ENCODE measurements at regions not wholly inside any gene's neighbourhood (a gene's known extent, or its start where the extent isn't known, plus 50 kb on each side); places are given as distances from the start of the nearest gene placed in this dataset.

DNA sequence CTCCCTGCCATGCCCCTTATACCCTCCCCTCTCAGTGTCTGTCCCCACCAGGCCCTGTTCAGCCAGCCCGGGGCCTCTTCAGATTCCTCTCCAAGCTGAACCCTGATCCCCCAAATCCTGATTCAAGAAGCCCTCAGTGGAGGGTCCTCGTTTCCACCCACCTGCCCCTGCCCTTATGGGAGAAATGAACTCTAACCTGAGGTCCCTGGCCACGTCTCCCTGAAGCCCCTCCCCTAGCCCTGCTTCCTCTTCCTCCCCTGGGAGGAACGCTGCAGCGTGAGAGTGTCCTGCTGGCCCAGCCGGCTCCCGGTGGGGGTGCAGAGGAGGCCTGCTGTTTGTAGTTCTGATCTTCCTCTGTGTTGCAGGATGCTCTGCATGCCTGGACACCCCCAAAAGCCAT is 56.7 kb upstream of the GLI2 start:
- TF ChIP-seq TAF1 (IDR thresholded peaks at IDR 0.05; ENCODE audit: low read depth) (no peak), FOXM1 (IDR thresholded peaks at IDR 0.05; ENCODE audit: borderline replicate concordance, low read depth) (no peak), YY1 (IDR thresholded peaks at IDR 0.05; ENCODE audit: low read depth) (no peak), RAD21 (IDR thresholded peaks at IDR 0.05; ENCODE audit: low read depth) (no peak), TEAD4 (IDR thresholded peaks at IDR 0.05) (no peak), CEBPB (IDR thresholded peaks at IDR 0.05) (no peak), EGR1 (IDR thresholded peaks at IDR 0.05) (no peak)
- TF ChIP-seq, protein P1, sequence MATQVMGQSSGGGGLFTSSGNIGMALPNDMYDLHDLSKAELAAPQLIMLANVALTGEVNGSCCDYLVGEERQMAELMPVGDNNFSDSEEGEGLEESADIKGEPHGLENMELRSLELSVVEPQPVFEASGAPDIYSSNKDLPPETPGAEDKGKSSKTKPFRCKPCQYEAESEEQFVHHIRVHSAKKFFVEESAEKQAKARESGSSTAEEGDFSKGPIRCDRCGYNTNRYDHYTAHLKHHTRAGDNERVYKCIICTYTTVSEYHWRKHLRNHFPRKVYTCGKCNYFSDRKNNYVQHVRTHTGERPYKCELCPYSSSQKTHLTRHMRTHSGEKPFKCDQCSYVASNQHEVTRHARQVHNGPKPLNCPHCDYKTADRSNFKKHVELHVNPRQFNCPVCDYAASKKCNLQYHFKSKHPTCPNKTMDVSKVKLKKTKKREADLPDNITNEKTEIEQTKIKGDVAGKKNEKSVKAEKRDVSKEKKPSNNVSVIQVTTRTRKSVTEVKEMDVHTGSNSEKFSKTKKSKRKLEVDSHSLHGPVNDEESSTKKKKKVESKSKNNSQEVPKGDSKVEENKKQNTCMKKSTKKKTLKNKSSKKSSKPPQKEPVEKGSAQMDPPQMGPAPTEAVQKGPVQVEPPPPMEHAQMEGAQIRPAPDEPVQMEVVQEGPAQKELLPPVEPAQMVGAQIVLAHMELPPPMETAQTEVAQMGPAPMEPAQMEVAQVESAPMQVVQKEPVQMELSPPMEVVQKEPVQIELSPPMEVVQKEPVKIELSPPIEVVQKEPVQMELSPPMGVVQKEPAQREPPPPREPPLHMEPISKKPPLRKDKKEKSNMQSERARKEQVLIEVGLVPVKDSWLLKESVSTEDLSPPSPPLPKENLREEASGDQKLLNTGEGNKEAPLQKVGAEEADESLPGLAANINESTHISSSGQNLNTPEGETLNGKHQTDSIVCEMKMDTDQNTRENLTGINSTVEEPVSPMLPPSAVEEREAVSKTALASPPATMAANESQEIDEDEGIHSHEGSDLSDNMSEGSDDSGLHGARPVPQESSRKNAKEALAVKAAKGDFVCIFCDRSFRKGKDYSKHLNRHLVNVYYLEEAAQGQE (IDR thresholded peaks at IDR 0.05; ENCODE audit: low read depth): no peak
- TF ChIP-seq, protein P2, sequence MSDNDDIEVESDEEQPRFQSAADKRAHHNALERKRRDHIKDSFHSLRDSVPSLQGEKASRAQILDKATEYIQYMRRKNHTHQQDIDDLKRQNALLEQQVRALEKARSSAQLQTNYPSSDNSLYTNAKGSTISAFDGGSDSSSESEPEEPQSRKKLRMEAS (IDR thresholded peaks at IDR 0.05): no peak
